PC-9 (cell line): ENCODE measurements at regions not wholly inside any gene's neighbourhood (a gene's known extent, or its start where the extent isn't known, plus 50 kb on each side); places are given as distances from the start of the nearest gene placed in this dataset.

ENCODE experiments used
- BruUV-seq: library from RNA; stranded (reverse); fragments of 400-500 nt; replicated peaks from 2 replicates; lab custom pipeline; 2021; lab: Mats Ljungman, UMichigan
- CTCF ChIA-PET: fragments of 300-600 bp; sonication (Branson Sonifier 250); formaldehyde crosslinking; loops from one replicate; lab custom pipeline; 2022; ENCODE audit warnings: antibody characterized with exemption; lab: Charles Lee
- POLR2A ChIA-PET: fragments of 300-600 bp; sonication (Branson Sonifier 250); formaldehyde crosslinking; loops from one replicate; lab custom pipeline; 2022; ENCODE audit warnings: antibody characterized with exemption; ENCODE audit not compliant: unreplicated experiment; lab: Charles Lee
- DNase-seq, 2 experiments: peaks; one replicate each; pipeline versions ENCODE4 v3.0.0 to v3.0.0-alpha.2; 2015 to 2022; ENCODE audit warnings: mixed read lengths in 1 of 2
- H2AFZ ChIP-seq: fragments of 200-600 bp; sonication (generic); 2 replicates; pipeline ENCODE4 v1.8.1; 2017; ENCODE audit warnings: antibody characterized with exemption
- H3F3A ChIP-seq: fragments of 200-600 bp; sonication (generic); 2 replicates; pipeline ENCODE4 v1.8.1; 2017; ENCODE audit warnings: antibody characterized with exemption, mild to moderate bottlenecking, low read depth; ENCODE audit not compliant: insufficient read depth
- H3K27ac ChIP-seq: fragments of 200-600 bp; sonication (generic); 2 replicates; pipeline ENCODE4 v1.6.1; 2016; ENCODE audit warnings: mixed run types
- H3K27me3 ChIP-seq: fragments of 200-600 bp; sonication (generic); 2 replicates; pipeline ENCODE4 v1.6.1; 2016; ENCODE audit warnings: low read depth, mixed run types; ENCODE audit not compliant: insufficient read depth
- H3K36me3 ChIP-seq: fragments of 200-600 bp; sonication (generic); 2 replicates; pipeline ENCODE4 v1.6.1; 2016; ENCODE audit warnings: low read depth, mixed run types
- H3K4me1 ChIP-seq: fragments of 200-600 bp; sonication (generic); replicated peaks from 2 replicates; pipeline ENCODE4 v1.6.1; 2016; ENCODE audit warnings: mixed run types; ENCODE audit not compliant: insufficient read depth
- H3K4me2 ChIP-seq: fragments of 200-600 bp; sonication (generic); 2 replicates; pipeline ENCODE4 v1.6.1; 2017; ENCODE audit warnings: mixed run types
- H3K4me3 ChIP-seq: fragments of 200-600 bp; sonication (generic); 2 replicates; pipeline ENCODE4 v1.6.1; 2016; ENCODE audit warnings: mixed run types
- H3K79me2 ChIP-seq: fragments of 200-600 bp; sonication (generic); 2 replicates; pipeline ENCODE4 v1.6.1; 2017; ENCODE audit warnings: low read depth, mixed run types
- H3K9me2 ChIP-seq: fragments of 200-600 bp; sonication (generic); 2 replicates; pipeline ENCODE4 v1.8.1; 2017; ENCODE audit warnings: mild to moderate bottlenecking; ENCODE audit not compliant: insufficient read depth
- H3K9me3 ChIP-seq: fragments of 200-600 bp; sonication (generic); 2 replicates; pipeline ENCODE4 v1.8.1; 2016; ENCODE audit warnings: low read depth; ENCODE audit not compliant: insufficient read depth
- H4K20me1 ChIP-seq: fragments of 200-600 bp; sonication (generic); 2 replicates; pipeline ENCODE4 v1.8.1; 2017; ENCODE audit not compliant: insufficient read depth
- EZH2 ChIP-seq: fragments of 200-600 bp; sonication (generic); IDR thresholded peaks from 2 replicates; pipeline ENCODE4 v1.8.0; 2017; ENCODE audit warnings: antibody characterized with exemption, low read depth
- intact Hi-C: fragments of 100-400 bp; cut with micrococcal nuclease; formaldehyde crosslinking; loops from one replicate; pipeline ENCODE4 v1.10.0; 2022; ENCODE audit not compliant: unreplicated experiment
- TF ChIP-seq, protein P1 (sequence below): fragments of 200-600 bp; sonication (generic); conservative IDR thresholded peaks from 2 replicates; pipeline ENCODE4 v1.6.1; 2017; ENCODE audit warnings: mixed run types, antibody characterized with exemption, mild to moderate bottlenecking, moderate library complexity

DNA sequence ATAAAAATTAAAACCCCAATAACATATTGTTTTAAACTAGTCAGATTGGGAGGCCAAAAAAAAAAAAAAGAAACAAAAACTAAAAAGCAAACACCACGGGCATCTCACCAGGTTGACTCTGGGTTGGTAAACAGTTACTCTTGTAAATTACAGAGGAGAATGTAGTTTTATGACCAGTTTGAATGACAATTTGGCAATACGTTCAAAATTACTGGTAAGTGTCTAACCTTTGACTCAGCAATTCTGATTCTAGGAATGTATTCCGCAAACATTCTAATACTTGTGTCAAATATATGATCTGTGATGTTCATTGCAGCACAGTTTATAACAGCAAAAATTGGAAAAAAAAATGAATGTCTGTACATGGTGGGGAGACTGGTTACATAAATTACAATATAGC, 1376.0 kb downstream of the TBC1D22A start:
- Histone ChIP-seq H2AFZ (no peak overlapping the region), H4K20me1 (peaks cover 3% of the 10 kb centered on the region; the same call in 1 of the 2 replicates), H3K9me2 (no peaks in the 10 kb centered on the region), H3K9me3 (no peaks in the 10 kb centered on the region), H3K79me2 (no peaks in the 10 kb centered on the region), H3K27ac (no peak overlapping the region), H3K36me3 (no peaks in the 10 kb centered on the region), H3K27me3 (peaks cover 82% of the 10 kb centered on the region), H3K4me2 (no peak overlapping the region), H3K4me1 (no peaks in the 10 kb centered on the region), H3F3A (no peaks in the 10 kb centered on the region), H3K4me3 (no peak overlapping the region)
- BruUV-seq = no TSS peak
- no peak for DNase-seq
- no peak for TF ChIP-seq EZH2
- TF ChIP-seq, protein P1, sequence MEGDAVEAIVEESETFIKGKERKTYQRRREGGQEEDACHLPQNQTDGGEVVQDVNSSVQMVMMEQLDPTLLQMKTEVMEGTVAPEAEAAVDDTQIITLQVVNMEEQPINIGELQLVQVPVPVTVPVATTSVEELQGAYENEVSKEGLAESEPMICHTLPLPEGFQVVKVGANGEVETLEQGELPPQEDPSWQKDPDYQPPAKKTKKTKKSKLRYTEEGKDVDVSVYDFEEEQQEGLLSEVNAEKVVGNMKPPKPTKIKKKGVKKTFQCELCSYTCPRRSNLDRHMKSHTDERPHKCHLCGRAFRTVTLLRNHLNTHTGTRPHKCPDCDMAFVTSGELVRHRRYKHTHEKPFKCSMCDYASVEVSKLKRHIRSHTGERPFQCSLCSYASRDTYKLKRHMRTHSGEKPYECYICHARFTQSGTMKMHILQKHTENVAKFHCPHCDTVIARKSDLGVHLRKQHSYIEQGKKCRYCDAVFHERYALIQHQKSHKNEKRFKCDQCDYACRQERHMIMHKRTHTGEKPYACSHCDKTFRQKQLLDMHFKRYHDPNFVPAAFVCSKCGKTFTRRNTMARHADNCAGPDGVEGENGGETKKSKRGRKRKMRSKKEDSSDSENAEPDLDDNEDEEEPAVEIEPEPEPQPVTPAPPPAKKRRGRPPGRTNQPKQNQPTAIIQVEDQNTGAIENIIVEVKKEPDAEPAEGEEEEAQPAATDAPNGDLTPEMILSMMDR = no peak
- intact Hi-C loops = no loop called here
- ChIA-PET POLR2A (interaction anchor here (0.5 kb wide), 1 partner anchor 70 kb away, joined by 4 read pairs; no protein-coding TSS in a partner anchor), CTCF (no interaction called here)

DNA sequence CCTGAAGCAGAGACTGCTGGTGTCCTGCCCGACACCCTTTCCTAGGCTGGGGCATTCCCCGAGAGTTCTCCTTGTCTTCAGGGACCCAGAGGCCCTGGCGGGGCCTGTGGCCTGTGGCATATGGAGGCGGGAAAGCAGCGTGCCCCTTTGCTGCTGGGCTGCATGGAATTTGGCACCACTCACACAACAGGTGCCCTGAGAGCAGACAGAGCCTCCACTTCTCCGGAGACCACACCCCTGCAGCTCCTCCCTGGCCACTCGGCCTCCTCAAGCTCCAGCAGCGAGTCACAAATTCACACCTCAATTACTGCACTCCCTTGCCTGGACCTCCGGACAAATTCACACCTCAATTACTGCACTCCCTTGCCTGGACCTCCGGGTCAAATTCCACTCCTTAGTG, 1375.2 kb downstream of the TBC1D22A start:
- no peaks in the 10 kb centered on the region for H3K9me2 ChIP-seq
- ChIA-PET POLR2A (no interaction called here), CTCF (no interaction called here)
- intact Hi-C loops = no loop called here
- H3K4me2 ChIP-seq = no peak overlapping the region
- H3K27me3 ChIP-seq = peaks cover 82% of the 10 kb centered on the region
- no peaks in the 10 kb centered on the region for H3K4me1 ChIP-seq
- H3K79me2 ChIP-seq = no peaks in the 10 kb centered on the region
- no peaks in the 10 kb centered on the region for H3K9me3 ChIP-seq
- DNase-seq = no peak
- H3K36me3 ChIP-seq = no peaks in the 10 kb centered on the region
- H2AFZ ChIP-seq = no peak overlapping the region
- H3K27ac ChIP-seq = no peak overlapping the region
- no TSS peak for BruUV-seq
- no peaks in the 10 kb centered on the region for H4K20me1 ChIP-seq
- no peaks in the 10 kb centered on the region for H3F3A ChIP-seq
- TF ChIP-seq, protein P1 = no peak
- no peak for TF ChIP-seq EZH2
- no peak overlapping the region for H3K4me3 ChIP-seq

DNA sequence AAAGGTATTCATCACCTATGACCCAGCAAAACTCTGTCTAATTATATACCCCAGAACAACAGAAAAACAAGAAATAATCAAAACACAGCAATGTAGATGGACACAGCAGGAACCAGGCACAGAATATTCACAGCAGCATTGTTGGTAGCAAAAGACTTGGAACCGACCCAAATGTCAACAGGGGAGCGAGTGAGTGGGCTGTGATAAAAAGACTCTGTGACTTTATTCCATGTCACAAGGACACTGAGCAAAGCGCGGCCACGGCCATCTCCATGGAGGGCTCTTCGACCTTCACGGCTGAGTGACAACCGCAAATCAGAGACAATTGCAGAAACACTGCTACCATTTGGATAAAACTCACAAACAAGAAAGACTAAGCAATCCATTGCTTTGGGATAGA, 1373.1 kb downstream of the TBC1D22A start:
- intact Hi-C loops = no loop called here

More for the DNA sequence above, 1373.1 kb downstream of the TBC1D22A start:
- Histone ChIP-seq H3K36me3 (no peaks in the 10 kb centered on the region), H3K4me3 (no peak overlapping the region), H3K79me2 (no peaks in the 10 kb centered on the region), H3K4me2 (no peak overlapping the region), H3K9me2 (no peaks in the 10 kb centered on the region), H4K20me1 (no peaks in the 10 kb centered on the region), H2AFZ (no peak overlapping the region), H3K4me1 (no peaks in the 10 kb centered on the region), H3K27ac (no peak overlapping the region), H3K9me3 (no peaks in the 10 kb centered on the region), H3K27me3 (peaks cover 82% of the 10 kb centered on the region), H3F3A (no peaks in the 10 kb centered on the region)
- ChIA-PET POLR2A (no interaction called here), CTCF (no interaction called here)
- no TSS peak for BruUV-seq
- no peak for DNase-seq
- no peak for TF ChIP-seq EZH2
- TF ChIP-seq, protein P1 = no peak
